AG09309 (cell line): ENCODE measurements at regions not wholly inside any gene's neighbourhood (a gene's known extent, or its start where the extent isn't known, plus 50 kb on each side); places are given as distances from the start of the nearest gene placed in this dataset.

Source experiments
- DNase-seq: peaks from one replicate; pipeline ENCODE4 v3.0.0-alpha.2; 2010; ENCODE audit warnings: low read depth
- H3K4me3 ChIP-seq: 2 replicates; pipeline ENCODE4 v1.5.1; 2011; ENCODE audit warnings: mild to moderate bottlenecking, low read depth, low read length, moderate library complexity; ENCODE audit not compliant: control insufficient read depth
- TF ChIP-seq, protein P1 (sequence below): IDR thresholded peaks from 2 replicates; pipeline ENCODE4 v1.5.1; 2011; ENCODE audit warnings: mild to moderate bottlenecking, low read depth, low read length, inconsistent platforms; ENCODE audit not compliant: insufficient read depth, control insufficient read depth; ENCODE audit errors: missing control alignments

DNA sequence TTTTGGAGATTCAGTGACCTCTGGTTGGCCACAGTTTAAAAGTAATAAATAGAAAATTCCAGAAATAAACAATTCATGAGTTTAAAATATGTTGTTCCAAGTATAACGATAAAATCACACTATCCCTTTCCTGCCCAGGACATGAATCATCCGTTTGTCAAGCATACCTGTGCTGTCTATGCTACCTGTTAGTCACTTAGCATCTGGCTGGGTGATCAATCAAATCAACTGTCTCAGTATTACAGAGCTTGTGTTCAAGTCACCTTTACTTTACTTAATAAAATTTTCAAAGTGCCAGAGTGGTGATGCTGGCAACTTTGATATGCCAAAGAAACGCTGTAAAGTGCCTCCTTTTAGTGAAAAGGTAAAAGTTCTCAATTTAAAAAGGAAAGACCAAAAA is 979.5 kb upstream of the NDST4 start:
- no peak for DNase-seq
- H3K4me3 ChIP-seq: no peak overlapping the region
- TF ChIP-seq, protein P1, sequence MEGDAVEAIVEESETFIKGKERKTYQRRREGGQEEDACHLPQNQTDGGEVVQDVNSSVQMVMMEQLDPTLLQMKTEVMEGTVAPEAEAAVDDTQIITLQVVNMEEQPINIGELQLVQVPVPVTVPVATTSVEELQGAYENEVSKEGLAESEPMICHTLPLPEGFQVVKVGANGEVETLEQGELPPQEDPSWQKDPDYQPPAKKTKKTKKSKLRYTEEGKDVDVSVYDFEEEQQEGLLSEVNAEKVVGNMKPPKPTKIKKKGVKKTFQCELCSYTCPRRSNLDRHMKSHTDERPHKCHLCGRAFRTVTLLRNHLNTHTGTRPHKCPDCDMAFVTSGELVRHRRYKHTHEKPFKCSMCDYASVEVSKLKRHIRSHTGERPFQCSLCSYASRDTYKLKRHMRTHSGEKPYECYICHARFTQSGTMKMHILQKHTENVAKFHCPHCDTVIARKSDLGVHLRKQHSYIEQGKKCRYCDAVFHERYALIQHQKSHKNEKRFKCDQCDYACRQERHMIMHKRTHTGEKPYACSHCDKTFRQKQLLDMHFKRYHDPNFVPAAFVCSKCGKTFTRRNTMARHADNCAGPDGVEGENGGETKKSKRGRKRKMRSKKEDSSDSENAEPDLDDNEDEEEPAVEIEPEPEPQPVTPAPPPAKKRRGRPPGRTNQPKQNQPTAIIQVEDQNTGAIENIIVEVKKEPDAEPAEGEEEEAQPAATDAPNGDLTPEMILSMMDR: no peak

GRCh38 chr4:116088771-116089170 is 975.4 kb upstream of the NDST4 start:
- TF ChIP-seq, protein P1: no peak
- DNase-seq: no peak
- no peak overlapping the region for H3K4me3 ChIP-seq

DNA sequence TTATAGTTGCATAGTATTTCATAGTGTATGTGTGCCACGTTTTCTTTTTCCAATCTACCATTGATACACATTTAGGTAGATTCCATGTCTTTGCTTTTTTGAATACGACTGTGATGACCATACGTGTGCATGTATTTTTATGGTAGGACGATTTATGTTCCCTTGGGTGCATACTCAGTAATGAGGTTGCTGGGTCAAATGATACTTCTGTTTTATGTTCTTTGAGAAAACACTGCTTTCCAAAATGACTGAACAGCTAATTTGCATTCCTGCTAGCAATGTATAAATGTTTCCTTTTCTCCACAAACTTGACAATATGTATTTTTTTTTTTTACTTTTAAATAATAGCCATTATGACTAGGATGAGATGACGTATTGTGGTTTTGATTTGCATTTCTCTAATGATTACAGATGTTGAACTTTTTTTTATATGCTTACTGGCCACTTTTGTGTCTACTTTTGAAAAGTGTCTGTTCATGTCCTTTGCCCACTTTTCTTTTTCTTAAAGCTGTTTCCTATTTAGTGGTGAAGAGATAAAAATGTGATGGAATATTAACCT is 969.5 kb upstream of the NDST4 start:
- TF ChIP-seq, protein P1: no peak
- no peak overlapping the region for H3K4me3 ChIP-seq
- no peak for DNase-seq

DNA sequence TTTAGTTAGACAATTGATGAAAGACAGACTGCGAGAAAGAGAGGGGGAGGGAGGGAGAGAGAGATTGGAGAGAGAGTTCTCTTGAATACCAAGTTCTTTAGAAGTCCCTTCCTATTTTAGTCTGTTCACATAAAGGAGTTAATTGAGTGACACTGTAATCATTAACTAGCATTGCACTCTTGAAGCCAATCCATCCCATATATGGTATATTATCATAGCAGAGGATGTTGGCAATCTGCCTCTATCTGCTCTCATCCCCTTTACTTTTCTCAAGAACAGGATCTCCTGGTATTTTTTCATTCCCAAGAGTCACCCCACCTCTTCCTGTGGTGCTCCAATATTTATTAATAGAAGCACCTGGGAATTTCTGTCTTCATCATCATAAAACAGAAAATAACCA is 959.6 kb upstream of the NDST4 start:
- TF ChIP-seq, protein P1: no peak
- DNase-seq: no peak
- H3K4me3 ChIP-seq: no peak overlapping the region

GRCh38 chr4:116070283-116070682 is 956.9 kb upstream of the NDST4 start:
- TF ChIP-seq, protein P1: no peak
- no peak overlapping the region for H3K4me3 ChIP-seq
- no peak for DNase-seq

DNA sequence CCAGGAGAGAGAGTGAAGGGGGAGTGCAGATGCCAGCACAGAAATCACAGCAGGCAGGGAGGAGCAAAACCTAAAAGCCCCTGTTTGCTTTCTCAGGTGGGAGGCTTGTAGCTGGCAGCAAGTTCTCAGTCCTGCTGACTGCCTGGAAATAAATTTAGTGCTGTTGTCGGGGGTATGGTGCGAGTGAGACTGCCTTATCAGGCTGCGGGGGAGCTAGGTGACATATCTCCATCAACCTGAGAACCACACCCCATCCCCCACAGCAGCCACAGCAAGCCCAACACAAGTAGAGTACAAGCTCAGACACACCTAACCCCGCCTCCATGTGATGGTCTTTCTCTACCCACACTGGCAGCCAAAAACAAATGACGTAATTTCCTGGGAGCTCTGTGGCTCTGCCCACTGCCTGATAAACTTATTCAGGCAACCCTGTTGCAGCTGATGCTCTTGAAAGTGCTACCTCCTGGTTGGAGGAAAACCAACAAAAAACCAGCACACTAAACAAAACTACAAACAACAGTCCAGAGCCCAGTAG is 953.4 kb upstream of the NDST4 start:
- TF ChIP-seq, protein P1: no peak

More for the DNA sequence above, 953.4 kb upstream of the NDST4 start:
- no peak for DNase-seq
- H3K4me3 ChIP-seq: no peak overlapping the region
